T-helper 1 cell treated with Interleukin-12 subunit alpha and Interleukin-12 subunit beta and Interleukin-4 antibody, amounts not matched to agents 30 μg/mL and 1 μg/mL, for 36 hours (primary cell): ENCODE measurements at regions not wholly inside any gene's neighbourhood (a gene's known extent, or its start where the extent isn't known, plus 50 kb on each side); places are given as distances from the start of the nearest gene placed in this dataset.

ENCODE experiments used
- H3K27ac Mint-ChIP-seq: one replicate; pipeline ENCODE4 v1.8.0; 2021; ENCODE audit warnings: mild to moderate bottlenecking, mixed read lengths
- H3K27me3 Mint-ChIP-seq: one replicate; pipeline ENCODE4 v1.8.0; 2021; ENCODE audit warnings: low read depth, mixed read lengths
- H3K36me3 Mint-ChIP-seq: one replicate; pipeline ENCODE4 v1.8.0; 2021; ENCODE audit warnings: low read depth, mixed read lengths
- H3K4me1 Mint-ChIP-seq: one replicate; pipeline ENCODE4 v1.8.0; 2021; ENCODE audit warnings: low read depth, mixed read lengths
- H3K4me3 Mint-ChIP-seq: one replicate; pipeline ENCODE4 v1.8.0; 2021; ENCODE audit warnings: mild to moderate bottlenecking, moderate library complexity, mixed read lengths
- H3K9me3 Mint-ChIP-seq: one replicate; pipeline ENCODE4 v1.8.0; 2021; ENCODE audit warnings: mixed read lengths

GRCh38 chr22:22092101-22092500, 109.5 kb upstream of the TOP3B start:
- Mint-ChIP-seq H3K36me3 (peaks cover 5% of the 10 kb centered on the region), H3K27ac (no peak overlapping the region), H3K4me3 (no peak overlapping the region), H3K27me3 (peaks cover 22% of the 10 kb centered on the region), H3K9me3 (peaks cover 5% of the 10 kb centered on the region), H3K4me1 (peaks cover 23% of the 10 kb centered on the region)

- no peaks in the 10 kb centered on the region for H3K36me3 Mint-ChIP-seq
- peaks cover 15% of the 10 kb centered on the region for H3K27me3 Mint-ChIP-seq
- H3K4me1 Mint-ChIP-seq = peaks cover 17% of the 10 kb centered on the region
- no peak overlapping the region for H3K4me3 Mint-ChIP-seq
- no peak overlapping the region for H3K27ac Mint-ChIP-seq
- no peaks in the 10 kb centered on the region for H3K9me3 Mint-ChIP-seq
These were observed 108.9 kb upstream of the TOP3B start for GRCh38 chr22:22091400-22091878.

DNA sequence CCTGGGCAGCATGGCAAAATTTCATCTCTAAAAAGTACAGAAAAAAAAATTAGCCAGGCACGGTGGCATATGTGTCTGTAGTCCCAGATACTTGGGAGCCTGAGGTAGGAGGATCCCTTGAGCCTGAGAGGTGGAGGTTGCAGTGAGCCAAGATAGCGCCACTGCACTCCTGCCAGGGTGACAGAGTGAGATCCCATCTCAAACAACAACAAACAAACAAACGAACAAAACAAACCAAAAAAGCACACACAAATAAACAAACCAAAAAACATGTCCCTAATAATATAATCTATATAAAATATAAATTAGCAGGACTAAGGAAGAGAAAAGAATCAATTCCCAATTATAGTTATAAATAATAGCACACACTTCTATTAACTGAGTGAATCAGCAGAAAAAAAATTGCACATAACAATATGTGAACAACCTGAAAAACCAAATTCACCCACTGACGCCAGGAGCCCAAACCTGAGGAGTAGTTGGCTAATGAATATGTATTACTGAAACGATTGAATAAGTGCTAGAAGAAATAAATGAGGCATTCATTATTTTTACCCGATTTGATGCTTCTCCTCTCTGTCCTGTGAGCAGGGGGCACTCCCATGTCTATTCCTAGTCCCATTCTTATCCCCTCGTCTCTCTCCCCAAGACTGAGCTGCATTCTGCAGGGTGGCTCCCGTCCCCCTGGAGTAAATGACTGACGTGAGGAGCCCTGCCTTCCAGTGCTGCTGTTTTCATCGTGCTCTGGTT, 108.2 kb upstream of the TOP3B start:
- Mint-ChIP-seq H3K36me3 (no peaks in the 10 kb centered on the region), H3K4me3 (no peak overlapping the region), H3K27me3 (peaks cover 15% of the 10 kb centered on the region), H3K27ac (no peak overlapping the region), H3K9me3 (no peaks in the 10 kb centered on the region), H3K4me1 (peaks cover 17% of the 10 kb centered on the region)

DNA sequence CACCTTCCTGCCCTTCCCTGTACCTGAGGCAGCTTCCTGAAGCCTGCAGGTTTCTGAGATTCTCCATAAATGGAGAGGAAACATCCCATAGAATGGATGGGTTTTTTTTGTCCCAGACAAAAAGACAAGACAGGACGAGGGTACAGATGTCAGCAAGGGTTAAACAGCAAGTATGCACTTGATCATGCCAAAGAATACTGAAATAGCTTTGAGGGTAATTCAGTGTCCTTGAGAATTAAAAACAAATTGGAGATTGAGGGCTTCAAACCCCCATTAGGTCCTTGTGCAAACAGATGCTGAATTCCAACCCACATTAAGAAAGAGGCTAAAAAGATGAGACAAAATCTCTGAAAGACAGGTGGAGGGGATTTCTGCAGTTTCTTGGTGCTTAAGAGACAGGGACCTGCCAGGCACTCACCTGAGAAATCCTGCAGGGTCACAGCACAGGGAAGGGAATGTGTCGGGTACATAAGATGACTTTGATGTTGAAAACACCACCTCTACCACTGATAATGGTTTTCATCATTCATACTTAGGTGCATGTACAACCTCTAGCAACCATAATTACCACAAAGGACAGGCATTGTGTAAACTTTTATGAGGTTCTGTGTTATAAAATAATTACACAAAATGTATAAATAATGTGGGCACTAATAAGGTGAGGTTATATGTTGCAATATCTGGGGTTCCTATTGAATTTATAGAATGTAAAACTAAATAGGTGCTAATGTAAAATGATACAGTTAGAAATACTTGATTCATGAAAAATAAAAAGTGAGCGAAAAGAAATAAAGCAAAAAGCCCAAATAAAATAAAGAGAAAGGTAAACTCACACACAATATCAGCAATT, 107.1 kb upstream of the TOP3B start:
- H3K27me3 Mint-ChIP-seq = peaks cover 7% of the 10 kb centered on the region
- H3K36me3 Mint-ChIP-seq = no peaks in the 10 kb centered on the region
- no peak overlapping the region for H3K27ac Mint-ChIP-seq
- no peaks in the 10 kb centered on the region for H3K9me3 Mint-ChIP-seq
- H3K4me1 Mint-ChIP-seq = peaks cover 17% of the 10 kb centered on the region
- H3K4me3 Mint-ChIP-seq = no peak overlapping the region

GRCh38 chr22:22088658-22089458, 106.3 kb upstream of the TOP3B start:
- Mint-ChIP-seq H3K4me1 (peaks cover 16% of the 10 kb centered on the region), H3K27me3 (peaks cover 12% of the 10 kb centered on the region), H3K9me3 (no peaks in the 10 kb centered on the region), H3K27ac (no peak overlapping the region), H3K36me3 (no peaks in the 10 kb centered on the region), H3K4me3 (no peak overlapping the region)

- Mint-ChIP-seq H3K4me1 (peaks cover 10% of the 10 kb centered on the region), H3K36me3 (no peaks in the 10 kb centered on the region), H3K9me3 (no peaks in the 10 kb centered on the region), H3K4me3 (no peak overlapping the region), H3K27me3 (peaks cover 20% of the 10 kb centered on the region), H3K27ac (no peak overlapping the region)
These were observed 105.5 kb upstream of the TOP3B start for GRCh38 chr22:22087854-22088657.

- Mint-ChIP-seq H3K9me3 (no peaks in the 10 kb centered on the region), H3K27ac (no peak overlapping the region), H3K36me3 (no peaks in the 10 kb centered on the region), H3K27me3 (peaks cover 24% of the 10 kb centered on the region), H3K4me3 (no peak overlapping the region), H3K4me1 (no peaks in the 10 kb centered on the region)
These were observed 104.0 kb upstream of the TOP3B start for GRCh38 chr22:22086501-22087158.

- no peak overlapping the region for H3K27ac Mint-ChIP-seq
- H3K9me3 Mint-ChIP-seq = no peaks in the 10 kb centered on the region
- peaks cover 27% of the 10 kb centered on the region for H3K27me3 Mint-ChIP-seq
- H3K4me1 Mint-ChIP-seq = no peaks in the 10 kb centered on the region
- no peak overlapping the region for H3K4me3 Mint-ChIP-seq
- H3K36me3 Mint-ChIP-seq = no peaks in the 10 kb centered on the region
These were observed 103.3 kb upstream of the TOP3B start for GRCh38 chr22:22085702-22086500.

GRCh38 chr22:22084089-22084711, 101.6 kb upstream of the TOP3B start:
- Mint-ChIP-seq H3K9me3 (no peaks in the 10 kb centered on the region), H3K4me3 (no peak overlapping the region), H3K27ac (no peak overlapping the region), H3K4me1 (no peaks in the 10 kb centered on the region), H3K27me3 (peaks cover 35% of the 10 kb centered on the region), H3K36me3 (no peaks in the 10 kb centered on the region)

DNA sequence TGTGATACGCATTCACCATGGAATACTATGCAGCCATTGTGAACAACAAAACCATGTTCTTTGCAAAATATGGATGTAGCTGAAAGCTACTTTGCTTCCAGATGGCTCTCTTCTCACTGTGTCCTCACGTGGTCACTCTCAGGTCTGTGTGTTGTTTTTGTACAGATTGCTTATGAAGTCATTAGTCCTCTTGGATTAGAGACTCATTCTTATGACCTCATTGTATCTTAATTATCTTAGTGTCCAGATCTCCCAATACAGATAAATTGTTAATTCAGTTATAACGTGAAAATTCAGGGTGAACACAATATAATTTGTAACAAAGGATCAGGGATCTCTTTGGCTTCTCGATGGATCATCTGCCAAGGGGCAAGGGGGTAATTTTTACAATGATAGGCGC, 100.4 kb upstream of the TOP3B start:
- no peaks in the 10 kb centered on the region for H3K9me3 Mint-ChIP-seq
- no peak overlapping the region for H3K4me3 Mint-ChIP-seq

GRCh38 chr22:22082229-22082835, 99.7 kb upstream of the TOP3B start:
- H3K9me3 Mint-ChIP-seq = no peaks in the 10 kb centered on the region
- peaks cover 43% of the 10 kb centered on the region for H3K27me3 Mint-ChIP-seq
- no peak overlapping the region for H3K4me3 Mint-ChIP-seq
- H3K36me3 Mint-ChIP-seq = no peaks in the 10 kb centered on the region
- H3K4me1 Mint-ChIP-seq = no peaks in the 10 kb centered on the region
- no peak overlapping the region for H3K27ac Mint-ChIP-seq

More for the DNA sequence above, 100.4 kb upstream of the TOP3B start:
- peaks cover 37% of the 10 kb centered on the region for H3K27me3 Mint-ChIP-seq
- H3K36me3 Mint-ChIP-seq = no peaks in the 10 kb centered on the region
- no peaks in the 10 kb centered on the region for H3K4me1 Mint-ChIP-seq
- no peak overlapping the region for H3K27ac Mint-ChIP-seq

- Mint-ChIP-seq H3K36me3 (no peaks in the 10 kb centered on the region), H3K4me3 (no peak overlapping the region), H3K4me1 (no peaks in the 10 kb centered on the region), H3K27ac (no peak overlapping the region), H3K27me3 (peaks cover 61% of the 10 kb centered on the region), H3K9me3 (no peaks in the 10 kb centered on the region)
These were observed 97.7 kb upstream of the TOP3B start for GRCh38 chr22:22080270-22080669.
